ENCODE measurements at regions not wholly inside any gene's neighbourhood (a gene's known extent, or its start where the extent isn't known, plus 50 kb on each side); places are given as distances from the start of the nearest gene placed in this dataset.

DNA sequence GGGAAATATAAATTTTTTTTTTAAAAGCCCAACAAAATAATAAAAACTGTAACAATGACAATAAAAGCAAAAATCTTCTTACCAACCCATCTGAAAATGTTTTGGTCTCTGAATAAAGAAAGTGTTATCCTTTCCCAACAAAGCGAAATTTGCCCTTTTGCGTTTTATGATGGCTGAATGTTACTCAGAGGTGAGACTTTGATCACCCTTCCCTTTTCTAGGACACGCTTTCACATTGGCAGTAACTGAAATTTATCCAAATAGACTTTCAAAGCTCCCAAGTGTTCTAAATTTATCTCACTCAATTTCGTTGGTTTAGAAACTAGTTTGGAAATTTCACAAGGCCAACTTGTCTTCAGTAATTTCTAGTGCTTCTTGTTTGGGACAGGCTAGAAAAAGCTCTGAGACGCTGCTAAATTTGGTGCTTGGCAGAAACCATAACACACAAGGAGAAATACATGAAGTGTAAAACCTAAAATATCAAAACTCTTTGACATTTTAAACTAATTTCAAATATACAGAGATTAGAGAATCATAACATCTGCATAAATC lies 354.5 kb upstream of the CITED2 start:
- TF ChIP-seq, protein P1, sequence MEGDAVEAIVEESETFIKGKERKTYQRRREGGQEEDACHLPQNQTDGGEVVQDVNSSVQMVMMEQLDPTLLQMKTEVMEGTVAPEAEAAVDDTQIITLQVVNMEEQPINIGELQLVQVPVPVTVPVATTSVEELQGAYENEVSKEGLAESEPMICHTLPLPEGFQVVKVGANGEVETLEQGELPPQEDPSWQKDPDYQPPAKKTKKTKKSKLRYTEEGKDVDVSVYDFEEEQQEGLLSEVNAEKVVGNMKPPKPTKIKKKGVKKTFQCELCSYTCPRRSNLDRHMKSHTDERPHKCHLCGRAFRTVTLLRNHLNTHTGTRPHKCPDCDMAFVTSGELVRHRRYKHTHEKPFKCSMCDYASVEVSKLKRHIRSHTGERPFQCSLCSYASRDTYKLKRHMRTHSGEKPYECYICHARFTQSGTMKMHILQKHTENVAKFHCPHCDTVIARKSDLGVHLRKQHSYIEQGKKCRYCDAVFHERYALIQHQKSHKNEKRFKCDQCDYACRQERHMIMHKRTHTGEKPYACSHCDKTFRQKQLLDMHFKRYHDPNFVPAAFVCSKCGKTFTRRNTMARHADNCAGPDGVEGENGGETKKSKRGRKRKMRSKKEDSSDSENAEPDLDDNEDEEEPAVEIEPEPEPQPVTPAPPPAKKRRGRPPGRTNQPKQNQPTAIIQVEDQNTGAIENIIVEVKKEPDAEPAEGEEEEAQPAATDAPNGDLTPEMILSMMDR (IDR thresholded peaks at IDR 0.05; ENCODE audit: low read depth, low read length) = no peak
- no peak for TF ChIP-seq POLR2A (IDR thresholded peaks at IDR 0.05; ENCODE audit: extremely low read depth, insufficient read length)
- TF ChIP-seq MYC (IDR thresholded peaks at IDR 0.05; ENCODE audit: low read depth, low read length) = no peak
